B cell (primary cell): ENCODE measurements at regions not wholly inside any gene's neighbourhood (a gene's known extent, or its start where the extent isn't known, plus 50 kb on each side); places are given as distances from the start of the nearest gene placed in this dataset.

ENCODE experiments used
- ATAC-seq: fragments of 200-7000 bp; cut with Tn5 transposase; one replicate; pipeline ENCODE4 v1.10.0; 2021; ENCODE audit warnings: low read depth, mild to moderate bottlenecking, moderate number of reproducible peaks, moderate library complexity
- CTCF ChIA-PET: fragments of 350-600 bp; sonication (Branson Sonifier 250); formaldehyde crosslinking; loops from one replicate; lab custom pipeline; 2021; ENCODE audit warnings: antibody characterized with exemption, inconsistent platforms; lab: Charles Lee
- POLR2A ChIA-PET: fragments of 350-600 bp; sonication (Branson Sonifier 250); formaldehyde crosslinking; loops from one replicate; lab custom pipeline; 2021; ENCODE audit warnings: antibody characterized with exemption; lab: Charles Lee
- DNase-seq: peaks from one replicate; pipeline ENCODE4 v3.0.0; 2013
- H2AFZ ChIP-seq: 2 replicates; pipeline ENCODE4 v1.6.1; 2012; ENCODE audit warnings: mild to moderate bottlenecking, low read depth, low read length; ENCODE audit not compliant: insufficient read depth, poor library complexity, severe bottlenecking
- H3K27ac ChIP-seq, 2 donors: 1 replicate in 1 of 2; 2 replicates in 1 of 2; pipeline ENCODE4 v1.5.1; 2012 to 2013; ENCODE audit warnings: low read length in 2 of 2, mild to moderate bottlenecking in 2 of 2, moderate library complexity in 1 of 2
- H3K27me3 ChIP-seq, 4 experiments: fragments of 200-600 bp in 1 of 4; sonication (generic) in 1 of 4; replicated peaks in 1 of 4; 1 replicate in 2 of 4; 2 replicates in 2 of 4; pipeline versions ENCODE4 v1.6.1 to v1.7.0; 2013 to 2016; ENCODE audit warnings: low read length in 3 of 4, mild to moderate bottlenecking in 2 of 4, mixed read lengths in 1 of 4, moderate library complexity in 1 of 4; ENCODE audit not compliant: insufficient read depth in 4 of 4, control insufficient read depth in 3 of 4; ENCODE audit errors: control extremely low read depth in 1 of 4
- H3K36me3 ChIP-seq, 2 experiments: replicated peaks in 1 of 2; 1 replicate in 1 of 2; 2 replicates in 1 of 2; pipeline versions ENCODE4 v1.6.1 to v1.7.1; 2013; ENCODE audit warnings: low read length in 1 of 2; ENCODE audit not compliant: insufficient read depth in 2 of 2, control insufficient read depth in 1 of 2; ENCODE audit errors: control extremely low read depth in 1 of 2, extremely low read depth in 1 of 2
- H3K4me1 ChIP-seq, 2 donors: fragments of 200-600 bp in 1 of 2; sonication (generic) in 1 of 2; 1 replicate in 1 of 2; 2 replicates in 1 of 2; pipeline versions ENCODE4 v1.5.1 to v1.6.1; 2013 to 2017; ENCODE audit warnings: low read length in 2 of 2; ENCODE audit not compliant: control insufficient read depth in 2 of 2, insufficient read depth in 2 of 2
- H3K4me2 ChIP-seq: replicated peaks from 2 replicates; pipeline ENCODE3; 2012; ENCODE audit warnings: mild to moderate bottlenecking, low read depth, low read length; ENCODE audit not compliant: poor library complexity, severe bottlenecking
- H3K4me3 ChIP-seq, 5 experiments: fragments of 200-600 bp in 1 of 5; sonication (generic) in 1 of 5; 1 replicate in 3 of 5; 2 replicates in 2 of 5; pipeline versions ENCODE4 v1.5.1 to v1.7.0; 2011 to 2016; ENCODE audit warnings: low read length in 4 of 5, mild to moderate bottlenecking in 4 of 5, low read depth in 2 of 5, control low read depth in 1 of 5, moderate library complexity in 1 of 5; ENCODE audit not compliant: insufficient read depth in 1 of 5; ENCODE audit errors: control extremely low read depth in 1 of 5, extremely low read depth in 1 of 5
- H3K79me2 ChIP-seq: fragments of 200-600 bp; sonication (generic); one replicate; pipeline ENCODE4 v1.6.0; 2016; ENCODE audit warnings: low read length; ENCODE audit not compliant: control insufficient read depth, insufficient read depth
- H3K9ac ChIP-seq: fragments of 200-600 bp; sonication (generic); 2 replicates; pipeline ENCODE4 v1.6.1; 2017; ENCODE audit warnings: mild to moderate bottlenecking, low read length, moderate library complexity
- H3K9me3 ChIP-seq, 3 donors: one replicate each; pipeline versions ENCODE4 v1.6.1 to v1.7.1; 2013; ENCODE audit warnings: low read length in 2 of 3; ENCODE audit not compliant: control insufficient read depth in 2 of 3, insufficient read depth in 1 of 3; ENCODE audit errors: control extremely low read depth in 1 of 3
- H4K20me1 ChIP-seq: 2 replicates; pipeline ENCODE4 v1.6.0; 2012; ENCODE audit warnings: mild to moderate bottlenecking, low read length; ENCODE audit not compliant: insufficient read depth, control insufficient read depth, poor library complexity, severe bottlenecking
- H3K27ac Mint-ChIP-seq: one replicate; pipeline ENCODE4 v1.8.0; 2021; ENCODE audit warnings: mixed read lengths
- H3K27me3 Mint-ChIP-seq: one replicate; pipeline ENCODE4 v1.8.0; 2021; ENCODE audit warnings: mixed read lengths
- H3K4me1 Mint-ChIP-seq: one replicate; pipeline ENCODE4 v1.8.0; 2021; ENCODE audit warnings: mixed read lengths
- H3K4me3 Mint-ChIP-seq: one replicate; pipeline ENCODE4 v1.8.0; 2021; ENCODE audit warnings: mixed read lengths
- H3K9me3 Mint-ChIP-seq: one replicate; pipeline ENCODE4 v1.8.0; 2022; ENCODE audit warnings: mixed read lengths; ENCODE audit not compliant: insufficient read depth
- EZH2 ChIP-seq: IDR thresholded peaks from 2 replicates; pipeline ENCODE4 v1.6.1; 2012; ENCODE audit warnings: borderline replicate concordance, low read depth, mild to moderate bottlenecking, moderate library complexity, low read length; ENCODE audit not compliant: insufficient read depth, poor library complexity, severe bottlenecking
- WGBS: methylation state at CpG from one replicate; pipeline ENCODE4 v1.1.5; 2013; ENCODE audit warnings: missing lambda C conversion rate; ENCODE audit not compliant: insufficient coverage; 5-methylcytosine and 5-hydroxymethylcytosine counted together
- intact Hi-C: fragments of 100-400 bp; cut with micrococcal nuclease; formaldehyde crosslinking; loops from one replicate; pipeline ENCODE4 v1.10.0; 2022
- TF ChIP-seq, protein P1 (sequence below): fragments of 200-600 bp; IDR thresholded peaks from one replicate; pipeline ENCODE4 v1.8.0; 2022; ENCODE audit warnings: antibody characterized with exemption, mild to moderate bottlenecking

DNA sequence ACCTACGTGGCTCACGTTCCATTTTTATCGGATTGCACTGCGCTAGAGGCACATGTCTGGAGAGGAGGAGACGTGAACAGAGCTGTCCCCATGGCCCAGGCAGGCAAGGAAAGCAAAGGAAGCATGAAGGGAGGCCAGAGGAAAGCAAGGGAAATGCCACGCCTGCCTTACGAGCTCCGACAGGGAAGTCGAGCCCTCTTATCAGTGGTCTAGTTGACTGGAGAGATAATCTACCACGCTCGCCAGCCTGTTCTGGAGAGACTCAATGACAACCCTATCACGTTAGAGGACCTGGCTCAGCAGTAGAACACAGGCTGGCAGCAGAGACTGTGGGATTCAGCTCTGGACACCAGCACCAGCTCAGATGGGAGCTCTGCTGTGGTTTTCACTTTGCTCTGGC, 202.6 kb upstream of the ID2 start:
- intact Hi-C loops, result loop anchor here (5.0 kb wide), 2 partner anchors 177 to 203 kb away; partner anchors contain the start of gene ID2
- no peak overlapping the region for H3K27ac ChIP-seq
- H3K27ac Mint-ChIP-seq, result no peak overlapping the region
- ChIA-PET POLR2A (no interaction called here), CTCF (no interaction called here)
- ATAC-seq, result no peak
- peaks cover 53 to 56% of the 10 kb centered on the region in 2 donors for H3K4me1 ChIP-seq
- peaks cover 61% of the 10 kb centered on the region for H3K27me3 Mint-ChIP-seq
- H3K9me3 ChIP-seq, result peaks cover 0 to 48% (median 13%) of the 10 kb centered on the region in 3 donors
- WGBS, result 98% methylated on average over 12 of the region's 12 CpGs
- H3K4me3 Mint-ChIP-seq, result no peak overlapping the region
- H3K9ac ChIP-seq, result no peak overlapping the region
- TF ChIP-seq, protein P1, sequence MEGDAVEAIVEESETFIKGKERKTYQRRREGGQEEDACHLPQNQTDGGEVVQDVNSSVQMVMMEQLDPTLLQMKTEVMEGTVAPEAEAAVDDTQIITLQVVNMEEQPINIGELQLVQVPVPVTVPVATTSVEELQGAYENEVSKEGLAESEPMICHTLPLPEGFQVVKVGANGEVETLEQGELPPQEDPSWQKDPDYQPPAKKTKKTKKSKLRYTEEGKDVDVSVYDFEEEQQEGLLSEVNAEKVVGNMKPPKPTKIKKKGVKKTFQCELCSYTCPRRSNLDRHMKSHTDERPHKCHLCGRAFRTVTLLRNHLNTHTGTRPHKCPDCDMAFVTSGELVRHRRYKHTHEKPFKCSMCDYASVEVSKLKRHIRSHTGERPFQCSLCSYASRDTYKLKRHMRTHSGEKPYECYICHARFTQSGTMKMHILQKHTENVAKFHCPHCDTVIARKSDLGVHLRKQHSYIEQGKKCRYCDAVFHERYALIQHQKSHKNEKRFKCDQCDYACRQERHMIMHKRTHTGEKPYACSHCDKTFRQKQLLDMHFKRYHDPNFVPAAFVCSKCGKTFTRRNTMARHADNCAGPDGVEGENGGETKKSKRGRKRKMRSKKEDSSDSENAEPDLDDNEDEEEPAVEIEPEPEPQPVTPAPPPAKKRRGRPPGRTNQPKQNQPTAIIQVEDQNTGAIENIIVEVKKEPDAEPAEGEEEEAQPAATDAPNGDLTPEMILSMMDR, result no peak
- TF ChIP-seq EZH2, result no peak
- no peaks in the 10 kb centered on the region for H3K79me2 ChIP-seq
- no peaks in the 10 kb centered on the region for H3K9me3 Mint-ChIP-seq
- no peaks in the 10 kb centered on the region for H3K36me3 ChIP-seq
- H3K4me2 ChIP-seq, result no peak overlapping the region
- H2AFZ ChIP-seq, result no peak overlapping the region
- peaks cover 49% of the 10 kb centered on the region for H3K4me1 Mint-ChIP-seq
- peaks cover 0 to 80% (median 64%) of the 10 kb centered on the region in 4 experiments for H3K27me3 ChIP-seq
- no peak overlapping the region for H3K4me3 ChIP-seq
- no peak for DNase-seq
- peaks cover 14% of the 10 kb centered on the region for H4K20me1 ChIP-seq

DNA sequence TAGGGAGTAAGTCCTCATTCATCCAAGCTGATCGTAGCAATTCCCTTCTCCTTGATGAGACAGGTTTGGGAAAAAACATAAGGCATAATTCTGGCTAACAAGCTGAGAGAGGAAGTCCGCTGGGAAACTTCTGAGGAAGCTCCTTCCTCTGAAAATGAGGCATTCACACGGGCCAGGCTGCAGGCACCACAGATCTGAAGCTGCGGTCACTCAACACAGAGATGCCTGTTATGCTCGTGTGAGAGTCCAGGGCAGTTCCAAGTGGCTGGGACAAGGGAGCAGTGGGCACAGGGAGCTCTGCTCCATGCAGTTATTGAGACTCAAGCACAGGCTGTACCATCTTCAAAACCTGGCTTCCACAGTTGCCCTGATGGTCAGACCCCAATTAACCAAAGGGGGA, 200.9 kb upstream of the ID2 start:
- Mint-ChIP-seq H3K27ac (no peak overlapping the region), H3K9me3 (no peaks in the 10 kb centered on the region), H3K4me1 (peaks cover 38% of the 10 kb centered on the region), H3K4me3 (no peak overlapping the region), H3K27me3 (peaks cover 69% of the 10 kb centered on the region)
- ATAC-seq (no peak), DNase-seq (no peak)
- Histone ChIP-seq H3K4me3 (no peak overlapping the region), H4K20me1 (peaks cover 13% of the 10 kb centered on the region), H3K4me1 (peaks cover 40 to 44% of the 10 kb centered on the region in 2 donors), H3K27me3 (peaks cover 2 to 75% (median 63%) of the 10 kb centered on the region in 4 experiments), H2AFZ (no peak overlapping the region), H3K4me2 (no peak overlapping the region), H3K79me2 (no peaks in the 10 kb centered on the region), H3K9me3 (peaks cover 0 to 42% (median 10%) of the 10 kb centered on the region in 3 donors), H3K27ac (no peak overlapping the region), H3K36me3 (no peaks in the 10 kb centered on the region), H3K9ac (no peak overlapping the region)
- WGBS, result 67% methylated on average over 5 of the region's 5 CpGs
- TF ChIP-seq, protein P1, result no peak
- CTCF ChIA-PET, result interaction anchor here (0.6 kb wide), 2 partner anchors 64 to 525 kb away, joined by 3 to 7 read pairs; no protein-coding TSS in a partner anchor
- POLR2A ChIA-PET, result no interaction called here
- intact Hi-C loops, result no loop called here
